GM12891 (cell line): ENCODE measurements at regions not wholly inside any gene's neighbourhood (a gene's known extent, or its start where the extent isn't known, plus 50 kb on each side); places are given as distances from the start of the nearest gene placed in this dataset.

Experiments used
- POLR2A ChIP-seq: IDR thresholded peaks from 2 replicates; pipeline ENCODE4 v1.6.1; 2011; ENCODE audit warnings: low read depth, low read length, control low read depth
- POLR2AphosphoS5 ChIP-seq: IDR thresholded peaks from 2 replicates; pipeline ENCODE4 v1.6.1; 2011; ENCODE audit warnings: low read depth, low read length, control low read depth
- SPI1 ChIP-seq: IDR thresholded peaks from 2 replicates; pipeline ENCODE4 v1.6.1; 2011; ENCODE audit warnings: low read depth, low read length, control low read depth
- TAF1 ChIP-seq: IDR thresholded peaks from 2 replicates; pipeline ENCODE4 v1.6.1; 2011; ENCODE audit warnings: low read depth, low read length, control low read depth

DNA sequence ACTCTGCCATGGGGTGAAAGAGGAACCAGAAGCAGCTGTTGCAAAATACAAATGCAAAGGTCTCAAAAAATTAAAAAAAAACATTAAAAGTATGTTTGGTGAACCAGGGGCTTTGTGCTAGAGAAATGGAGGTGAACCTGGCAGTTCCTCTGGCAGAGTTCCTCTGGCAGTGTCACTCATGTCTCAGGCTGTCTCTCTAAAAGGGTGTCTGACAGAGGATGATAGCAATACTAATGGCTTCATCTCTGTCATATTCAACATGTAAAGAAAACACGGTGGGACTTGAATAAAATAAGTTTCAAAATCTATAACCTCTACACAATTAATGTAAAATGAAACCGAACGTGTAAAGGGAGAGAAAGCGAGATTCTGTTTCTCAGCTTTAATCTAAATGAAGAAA lies 375.7 kb upstream of the VWC2 start:
- TF ChIP-seq TAF1, result no peak
- TF ChIP-seq POLR2A, result no peak
- TF ChIP-seq POLR2AphosphoS5, result no peak
- no peak for TF ChIP-seq SPI1
